ENCODE measurements at regions not wholly inside any gene's neighbourhood (a gene's known extent, or its start where the extent isn't known, plus 50 kb on each side); places are given as distances from the start of the nearest gene placed in this dataset.
"Not testable (repeated sequence)": the region's sequence is repeated elsewhere in the genome, so short reads cannot be mapped to it uniquely, and the experiment has no call there.

- DNase-seq (ENCODE audit: extremely low read depth in 1 of 11, low read depth in 9 of 11, low spot score in 4 of 11), result no peak
These were observed 175.9 kb upstream of the KIF2B start for GRCh38 chr17:53646835-53647234.

GRCh38 chr17:53640808-53641207, 181.9 kb upstream of the KIF2B start:
- no peak for DNase-seq (ENCODE audit: extremely low read depth in 1 of 11, low read depth in 9 of 11, low spot score in 4 of 11)

DNA sequence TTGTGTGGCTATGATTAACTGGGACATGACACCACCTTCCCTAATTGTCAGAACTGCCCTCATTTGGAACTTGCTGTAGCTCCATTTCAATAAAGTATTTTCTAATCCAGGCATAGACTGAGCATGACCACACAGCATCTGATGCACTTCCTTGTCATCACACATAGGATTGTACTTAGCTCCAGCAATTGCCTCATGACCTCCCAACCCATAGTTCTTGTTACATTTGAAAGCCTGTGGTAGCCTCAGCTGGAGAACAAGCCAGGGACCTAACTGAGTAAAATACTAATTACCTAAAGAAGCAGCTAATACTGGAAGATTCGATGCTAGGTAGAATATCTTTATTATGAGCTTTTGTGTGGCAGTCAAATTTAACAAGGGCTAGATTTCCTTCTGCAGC, 187.3 kb upstream of the KIF2B start:
- no peak for DNase-seq (ENCODE audit: extremely low read depth in 1 of 11, low read depth in 9 of 11, low spot score in 4 of 11)

DNA sequence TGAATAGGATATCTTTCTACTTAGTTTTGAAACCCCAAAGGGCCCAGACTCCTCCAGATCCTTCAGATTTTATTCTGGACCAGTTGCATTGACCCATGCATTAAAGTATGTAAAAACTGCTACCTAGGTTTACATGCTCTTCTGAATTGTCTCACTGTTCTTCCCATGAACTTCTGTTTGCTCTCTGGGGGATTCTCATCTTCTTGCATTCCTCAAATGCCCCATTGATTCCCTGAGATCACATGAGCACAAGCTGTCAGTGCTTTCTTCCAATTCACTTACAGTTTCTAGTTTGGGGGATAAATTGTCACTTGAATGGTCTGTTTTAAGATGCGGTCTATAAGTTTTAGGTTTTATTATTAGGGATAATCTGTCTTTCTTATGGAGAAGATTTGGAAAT, 188.9 kb upstream of the KIF2B start:
- no peak for DNase-seq (ENCODE audit: extremely low read depth in 1 of 11, low read depth in 9 of 11, low spot score in 4 of 11)

- no peak for DNase-seq (ENCODE audit: extremely low read depth in 1 of 11, low read depth in 9 of 11, low spot score in 4 of 11)
These were observed 191.2 kb upstream of the KIF2B start for GRCh38 chr17:53631486-53631885.

GRCh38 chr17:53630638-53631037, 192.1 kb upstream of the KIF2B start:
- no peak for DNase-seq (ENCODE audit: extremely low read depth in 1 of 11, low read depth in 9 of 11, low spot score in 4 of 11)

- no peak for DNase-seq (ENCODE audit: extremely low read depth in 1 of 11, low read depth in 9 of 11, low spot score in 4 of 11)
These were observed 192.6 kb upstream of the KIF2B start for GRCh38 chr17:53630115-53630514.

GRCh38 chr17:53629188-53629587, 193.5 kb upstream of the KIF2B start:
- no peak for DNase-seq (ENCODE audit: extremely low read depth in 1 of 11, low read depth in 9 of 11, low spot score in 4 of 11)

GRCh38 chr17:53628011-53628410, 194.7 kb upstream of the KIF2B start:
- DNase-seq (ENCODE audit: extremely low read depth in 1 of 11, low read depth in 9 of 11, low spot score in 4 of 11), result no peak

DNA sequence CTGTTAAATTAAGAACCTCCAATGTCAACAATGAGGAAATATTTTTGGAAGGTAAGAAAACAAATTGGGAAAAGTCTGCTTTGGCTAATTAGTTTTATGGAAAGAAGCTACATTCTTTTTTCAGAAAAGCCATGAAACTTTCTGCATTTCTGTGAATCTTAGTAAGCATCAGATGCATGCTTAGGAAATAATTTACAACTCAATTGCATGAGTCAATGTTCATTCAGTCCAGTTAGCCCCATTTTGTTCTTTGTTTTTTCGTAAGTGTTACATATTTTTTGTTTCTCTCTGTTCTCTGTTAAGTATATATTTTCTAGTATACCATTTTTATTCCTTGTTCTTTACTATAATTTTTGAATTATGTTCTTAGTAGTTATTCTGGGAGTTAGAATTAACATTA, 195.2 kb upstream of the KIF2B start:
- DNase-seq (ENCODE audit: extremely low read depth in 1 of 11, low read depth in 9 of 11, low spot score in 4 of 11), result no peak

- no peak for DNase-seq (ENCODE audit: extremely low read depth in 1 of 11, low read depth in 9 of 11, low spot score in 4 of 11)
These were observed 196.4 kb upstream of the KIF2B start for GRCh38 chr17:53626286-53626685.

DNA sequence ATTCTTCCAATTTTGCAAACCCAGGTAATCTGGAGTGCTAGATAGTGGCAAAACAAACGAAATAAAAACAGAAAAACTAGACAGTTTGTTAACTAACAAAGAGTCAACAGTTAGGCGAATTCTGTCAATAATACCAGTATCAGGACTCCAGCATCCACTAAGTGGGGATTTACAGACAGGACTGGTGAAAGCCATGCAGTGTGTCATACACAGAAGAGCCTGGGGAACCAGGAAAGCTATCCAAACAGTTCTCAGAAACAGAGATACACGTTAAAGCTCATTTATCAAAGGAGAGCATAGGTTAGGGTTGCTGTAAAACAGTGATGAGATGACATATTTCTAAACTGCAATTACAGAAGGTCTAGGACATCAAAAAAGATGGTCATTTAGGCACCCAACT, 203.7 kb upstream of the KIF2B start:
- no peak for DNase-seq (ENCODE audit: extremely low read depth in 1 of 11, low read depth in 9 of 11, low spot score in 4 of 11)

DNA sequence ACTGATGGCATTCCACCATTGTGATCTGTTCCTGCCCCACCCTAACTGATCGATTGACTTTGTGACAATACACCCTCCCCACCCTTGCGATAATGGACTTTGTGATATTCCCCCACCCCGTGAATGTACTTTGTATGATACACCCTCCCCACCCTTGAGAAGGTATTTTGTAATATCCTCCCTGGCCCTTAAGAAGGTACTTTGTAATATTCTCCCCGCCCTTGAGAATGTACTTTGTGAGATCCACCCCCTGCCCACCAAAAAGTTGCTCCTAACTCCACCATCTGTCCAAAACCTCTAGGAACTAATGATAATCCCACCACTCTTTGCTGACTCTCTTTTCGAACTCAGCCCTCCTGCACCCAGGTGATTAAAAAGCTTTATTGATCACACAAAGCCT, 214.5 kb upstream of the KIF2B start:
- DNase-seq (ENCODE audit: extremely low read depth in 1 of 11, low read depth in 9 of 11, low spot score in 4 of 11), result not testable (repeated sequence)

DNA sequence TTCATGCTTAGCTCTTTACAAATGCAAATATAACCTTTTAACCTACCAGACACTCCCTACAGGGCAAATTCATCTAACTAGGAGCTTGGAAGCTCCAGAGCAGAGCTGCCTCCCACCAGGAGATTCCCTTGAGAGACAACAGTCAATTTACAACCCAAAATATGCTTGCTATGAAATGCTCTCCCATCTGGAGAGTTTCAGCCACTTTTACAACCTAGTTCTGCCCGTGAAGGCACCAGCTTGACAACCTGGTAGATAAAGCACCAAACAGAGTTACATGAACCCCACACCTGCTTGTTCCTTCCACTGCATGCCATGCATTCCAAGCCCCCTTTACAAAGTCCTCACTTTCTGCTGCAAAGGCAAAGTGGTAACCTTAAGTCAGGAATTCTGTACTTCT, 215.3 kb upstream of the KIF2B start:
- DNase-seq (ENCODE audit: extremely low read depth in 1 of 11, low read depth in 9 of 11, low spot score in 4 of 11), result no peak

GRCh38 chr17:53588317-53588716, 234.4 kb upstream of the KIF2B start:
- DNase-seq (ENCODE audit: extremely low read depth in 1 of 11, low read depth in 9 of 11, low spot score in 4 of 11), result no peak

DNA sequence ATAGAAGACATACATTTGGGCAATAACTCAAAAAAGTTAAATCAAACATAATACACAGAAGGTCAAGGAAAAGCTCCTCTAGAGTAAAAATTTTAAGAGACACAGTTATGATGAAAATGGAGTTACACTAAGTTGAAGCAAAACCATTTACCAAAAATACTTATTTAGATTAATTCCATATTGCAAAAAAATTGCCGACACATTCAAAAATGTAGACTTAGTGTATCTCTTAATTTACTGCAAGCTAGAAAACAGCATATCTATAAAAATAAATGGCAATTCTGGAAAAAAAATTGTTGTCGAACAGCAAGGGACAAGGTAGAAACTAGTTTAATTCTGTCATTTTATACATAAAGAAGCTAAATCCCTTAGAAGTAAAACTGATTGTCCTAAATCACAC, 248.7 kb upstream of the KIF2B start:
- no peak for DNase-seq (ENCODE audit: extremely low read depth in 1 of 11, low read depth in 9 of 11, low spot score in 4 of 11)

DNA sequence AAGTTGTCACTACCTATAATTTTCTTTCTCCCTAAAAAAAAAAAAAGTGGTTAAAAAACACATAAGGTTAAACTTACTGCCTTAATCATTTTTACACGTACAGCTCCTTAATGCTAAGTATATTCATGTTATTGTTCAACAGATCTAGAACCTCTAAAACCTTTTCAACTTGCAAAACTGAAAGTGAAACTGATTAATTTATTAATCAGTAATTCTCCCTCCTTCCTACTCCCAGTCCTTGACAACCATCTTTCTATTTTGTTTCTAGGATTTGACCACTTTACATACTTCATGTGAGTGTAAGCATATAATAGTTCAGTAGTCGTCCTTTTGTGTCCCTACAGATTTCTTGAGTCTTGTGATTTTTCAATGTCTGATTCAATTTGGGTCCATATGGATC, 251.4 kb upstream of the KIF2B start:
- DNase-seq (ENCODE audit: extremely low read depth in 1 of 11, low read depth in 9 of 11, low spot score in 4 of 11), result no peak

- no peak for DNase-seq (ENCODE audit: extremely low read depth in 1 of 11, low read depth in 9 of 11, low spot score in 4 of 11)
These were observed 252.0 kb upstream of the KIF2B start for GRCh38 chr17:53570731-53571130.

DNA sequence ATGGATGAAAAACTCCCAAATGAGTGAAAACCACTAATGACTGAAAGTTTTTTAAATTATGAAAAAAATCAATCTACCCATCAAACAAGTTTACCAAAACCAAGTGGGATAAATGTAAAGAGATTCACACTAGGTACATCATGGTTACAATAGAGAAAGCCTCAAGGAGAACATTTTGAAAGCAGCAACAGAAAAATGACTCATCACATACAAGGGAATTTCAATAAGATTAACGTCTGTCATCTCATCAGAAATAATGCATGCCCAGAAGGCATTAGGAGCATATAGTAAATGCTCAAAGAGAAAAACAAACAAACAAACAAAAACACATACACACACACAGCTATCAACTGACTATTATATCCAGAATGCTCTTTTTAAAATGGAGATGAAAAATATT, 261.8 kb upstream of the KIF2B start:
- no peak for DNase-seq (ENCODE audit: extremely low read depth in 1 of 11, low read depth in 9 of 11, low spot score in 4 of 11)

GRCh38 chr17:53548252-53548651, 274.5 kb upstream of the KIF2B start:
- DNase-seq (ENCODE audit: extremely low read depth in 1 of 11, low read depth in 9 of 11, low spot score in 4 of 11), result no peak

GRCh38 chr17:53543472-53543871, 279.3 kb upstream of the KIF2B start:
- no peak for DNase-seq (ENCODE audit: extremely low read depth in 1 of 11, low read depth in 9 of 11, low spot score in 4 of 11)

DNA sequence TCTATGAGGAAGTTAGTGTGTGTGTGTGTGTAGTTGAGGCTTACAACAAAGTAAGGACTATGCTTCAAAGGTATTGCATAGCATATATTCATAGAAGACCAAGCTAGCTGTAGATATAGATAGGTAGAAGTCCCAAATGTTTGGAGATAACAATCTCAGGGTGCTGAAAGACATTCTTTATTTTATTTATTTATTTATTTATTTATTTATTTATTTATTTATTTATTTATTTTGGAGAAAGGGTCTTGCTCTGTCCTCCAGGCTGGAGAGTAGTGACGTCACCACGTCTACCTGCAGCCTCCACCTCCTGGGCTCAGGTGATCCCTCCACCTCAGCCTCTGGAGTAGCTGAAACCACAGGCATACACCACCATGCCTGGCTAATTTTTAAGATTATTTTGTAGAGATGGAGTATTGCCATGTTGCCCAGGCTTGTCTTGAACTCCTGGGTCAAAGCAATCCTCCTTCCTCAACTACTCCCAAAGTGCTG, 284.6 kb upstream of the KIF2B start:
- DNase-seq (ENCODE audit: extremely low read depth in 1 of 11, low read depth in 9 of 11, low spot score in 4 of 11), result no peak

Measured in renal cortex interstitium (tissue), 11 donors.